ENCODE measurements at regions not wholly inside any gene's neighbourhood (a gene's known extent, or its start where the extent isn't known, plus 50 kb on each side); places are given as distances from the start of the nearest gene placed in this dataset.

- no peak for DNase-seq (ENCODE audit: low read depth in 4 of 4, low spot score in 1 of 4)
These were observed 93.6 kb upstream of the ISX start for GRCh38 chr22:34972191-34972897.

- DNase-seq (ENCODE audit: low read depth in 4 of 4, low spot score in 1 of 4) = no peak
These were observed 92.9 kb upstream of the ISX start for GRCh38 chr22:34973016-34973415.

GRCh38 chr22:34973926-34974325 lies 92.0 kb upstream of the ISX start:
- DNase-seq (ENCODE audit: low read depth in 4 of 4, low spot score in 1 of 4) = no peak

- no peak for DNase-seq (ENCODE audit: low read depth in 4 of 4, low spot score in 1 of 4)
These were observed 90.2 kb upstream of the ISX start for GRCh38 chr22:34975721-34976120.

GRCh38 chr22:34976474-34976873 lies 89.5 kb upstream of the ISX start:
- no peak for DNase-seq (ENCODE audit: low read depth in 4 of 4, low spot score in 1 of 4)

GRCh38 chr22:34976886-34977285 lies 89.1 kb upstream of the ISX start:
- DNase-seq (ENCODE audit: low read depth in 4 of 4, low spot score in 1 of 4) = no peak

GRCh38 chr22:34986523-34986922 lies 79.4 kb upstream of the ISX start:
- DNase-seq (ENCODE audit: low read depth in 4 of 4, low spot score in 1 of 4) = no peak

GRCh38 chr22:34992672-34993071 lies 73.3 kb upstream of the ISX start:
- DNase-seq (ENCODE audit: low read depth in 4 of 4, low spot score in 1 of 4) = no peak

- DNase-seq (ENCODE audit: low read depth in 4 of 4, low spot score in 1 of 4) = no peak
These were observed 72.4 kb upstream of the ISX start for GRCh38 chr22:34993548-34993947.

GRCh38 chr22:34997633-34998299 lies 68.2 kb upstream of the ISX start:
- DNase-seq (ENCODE audit: low read depth in 4 of 4, low spot score in 1 of 4) = no peak

GRCh38 chr22:34998921-34999320 lies 67.0 kb upstream of the ISX start:
- no peak for DNase-seq (ENCODE audit: low read depth in 4 of 4, low spot score in 1 of 4)

GRCh38 chr22:35008213-35008612 lies 57.7 kb upstream of the ISX start:
- no peak for DNase-seq (ENCODE audit: low read depth in 4 of 4, low spot score in 1 of 4)

GRCh38 chr22:35010543-35010942 lies 55.4 kb upstream of the ISX start:
- DNase-seq (ENCODE audit: low read depth in 4 of 4, low spot score in 1 of 4) = no peak

- no peak for DNase-seq (ENCODE audit: low read depth in 4 of 4, low spot score in 1 of 4)
These were observed 51.1 kb upstream of the ISX start for GRCh38 chr22:35014812-35015211.

Data from stimulated activated CD4-positive, alpha-beta T cell treated with anti-CD3 and anti-CD28 coated beads, Interleukin-1b, Interleukin-23, amount 100 ng/mL, for 24 hours (primary cell).